Spleen (tissue), 7 donors: ENCODE measurements at regions not wholly inside any gene's neighbourhood (a gene's known extent, or its start where the extent isn't known, plus 50 kb on each side); places are given as distances from the start of the nearest gene placed in this dataset.

ENCODE experiments used
- CTCF ChIP-seq, 11 experiments: fragments of 200-600 bp in 7 of 11; fragments of 450-650 bp in 4 of 11; sonication (generic) in 4 of 11; IDR thresholded peaks in 8 of 11; conservative IDR thresholded peaks in 3 of 11; 1 replicate in 7 of 11; 2 replicates in 4 of 11; pipeline versions ENCODE4 v1.4.0 to v1.8.0; 2016 to 2021; ENCODE audit warnings: antibody characterized with exemption in 11 of 11, inconsistent platforms in 4 of 11, mild to moderate bottlenecking in 1 of 11
- POLR2A ChIP-seq, 3 donors: fragments of 450-650 bp; IDR thresholded peaks; one replicate each; pipeline ENCODE4 v1.5.1; 2017; ENCODE audit warnings: antibody characterized with exemption in 3 of 3, mild to moderate bottlenecking in 1 of 3
- POLR2AphosphoS5 ChIP-seq, 3 donors: sonication (generic); formaldehyde crosslinking; IDR thresholded peaks; one replicate each; pipeline ENCODE4 v1.5.1; 2017; ENCODE audit warnings: antibody characterized with exemption in 3 of 3
- donor health status: DM: no; HTN: no; CAD: no; lungs with moderate emphysema.
- donor health status: DM: no; HTN: no; CAD: no.
- donor health status: DM: no; HTN: no; CAD: no.

- TF ChIP-seq CTCF (IDR thresholded peaks at IDR 0.05 in 8 of 11, conservative IDR thresholded peaks at IDR 0.05 in 3 of 11) (no peak), POLR2AphosphoS5 (IDR thresholded peaks at IDR 0.05) (no peak), POLR2A (IDR thresholded peaks at IDR 0.05) (no peak)
Observed at GRCh38 chr17:65297916-65298315, 160.7 kb downstream of the RGS9 start.
